ENCODE measurements at regions not wholly inside any gene's neighbourhood (a gene's known extent, or its start where the extent isn't known, plus 50 kb on each side); places are given as distances from the start of the nearest gene placed in this dataset.

DNA sequence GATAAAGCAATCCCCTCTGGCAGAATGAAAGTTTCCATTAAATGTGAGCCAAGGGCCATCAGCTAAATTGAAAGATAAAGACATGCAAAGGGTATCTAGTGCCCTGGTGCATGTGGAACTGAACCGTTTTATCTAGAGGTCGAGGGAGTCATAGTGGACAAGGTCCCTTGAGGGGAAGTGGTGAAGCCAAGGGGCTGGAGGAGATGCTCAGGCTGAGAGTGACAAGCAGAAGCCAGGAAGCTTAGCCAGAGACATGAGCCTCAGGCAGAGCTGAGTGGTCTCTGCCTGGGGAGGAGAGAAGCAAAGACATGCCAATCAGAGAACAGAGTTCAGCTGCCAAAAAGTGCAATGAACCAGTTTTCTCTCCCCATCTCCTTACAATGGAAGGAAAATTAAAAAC, 68.1 kb upstream of the SLC10A2 start:
- TF ChIP-seq, protein P1, sequence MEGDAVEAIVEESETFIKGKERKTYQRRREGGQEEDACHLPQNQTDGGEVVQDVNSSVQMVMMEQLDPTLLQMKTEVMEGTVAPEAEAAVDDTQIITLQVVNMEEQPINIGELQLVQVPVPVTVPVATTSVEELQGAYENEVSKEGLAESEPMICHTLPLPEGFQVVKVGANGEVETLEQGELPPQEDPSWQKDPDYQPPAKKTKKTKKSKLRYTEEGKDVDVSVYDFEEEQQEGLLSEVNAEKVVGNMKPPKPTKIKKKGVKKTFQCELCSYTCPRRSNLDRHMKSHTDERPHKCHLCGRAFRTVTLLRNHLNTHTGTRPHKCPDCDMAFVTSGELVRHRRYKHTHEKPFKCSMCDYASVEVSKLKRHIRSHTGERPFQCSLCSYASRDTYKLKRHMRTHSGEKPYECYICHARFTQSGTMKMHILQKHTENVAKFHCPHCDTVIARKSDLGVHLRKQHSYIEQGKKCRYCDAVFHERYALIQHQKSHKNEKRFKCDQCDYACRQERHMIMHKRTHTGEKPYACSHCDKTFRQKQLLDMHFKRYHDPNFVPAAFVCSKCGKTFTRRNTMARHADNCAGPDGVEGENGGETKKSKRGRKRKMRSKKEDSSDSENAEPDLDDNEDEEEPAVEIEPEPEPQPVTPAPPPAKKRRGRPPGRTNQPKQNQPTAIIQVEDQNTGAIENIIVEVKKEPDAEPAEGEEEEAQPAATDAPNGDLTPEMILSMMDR (conservative IDR thresholded peaks at IDR 0.05; ENCODE audit: low read depth, low read length), result no peak
- DNase-seq (ENCODE audit: low read depth), result no peak
- no peak overlapping the region for H3K4me3 ChIP-seq (ENCODE audit: low read length)

DNA sequence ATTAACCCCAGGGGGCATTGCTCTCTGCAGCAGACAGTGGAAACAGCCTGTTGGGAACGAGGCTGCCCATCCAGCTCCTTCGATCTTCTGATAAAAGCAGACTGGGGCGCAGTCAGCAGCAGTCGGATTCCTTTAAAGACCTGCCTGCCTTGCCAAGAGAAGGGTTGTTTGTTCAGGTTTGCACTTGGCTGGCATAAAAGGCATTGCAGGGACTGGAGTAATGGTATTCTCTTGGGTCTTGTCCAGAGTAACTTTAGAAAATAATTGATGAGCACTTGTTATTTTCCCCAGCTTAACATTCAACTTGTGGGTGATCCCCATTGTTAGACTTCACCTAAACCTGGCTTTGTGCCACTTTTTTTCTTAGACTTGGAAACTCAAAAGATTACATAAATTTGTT, 67.3 kb upstream of the SLC10A2 start:
- TF ChIP-seq, protein P1 (conservative IDR thresholded peaks at IDR 0.05; ENCODE audit: low read depth, low read length), result no peak
- DNase-seq (ENCODE audit: low read depth), result no peak

DNA sequence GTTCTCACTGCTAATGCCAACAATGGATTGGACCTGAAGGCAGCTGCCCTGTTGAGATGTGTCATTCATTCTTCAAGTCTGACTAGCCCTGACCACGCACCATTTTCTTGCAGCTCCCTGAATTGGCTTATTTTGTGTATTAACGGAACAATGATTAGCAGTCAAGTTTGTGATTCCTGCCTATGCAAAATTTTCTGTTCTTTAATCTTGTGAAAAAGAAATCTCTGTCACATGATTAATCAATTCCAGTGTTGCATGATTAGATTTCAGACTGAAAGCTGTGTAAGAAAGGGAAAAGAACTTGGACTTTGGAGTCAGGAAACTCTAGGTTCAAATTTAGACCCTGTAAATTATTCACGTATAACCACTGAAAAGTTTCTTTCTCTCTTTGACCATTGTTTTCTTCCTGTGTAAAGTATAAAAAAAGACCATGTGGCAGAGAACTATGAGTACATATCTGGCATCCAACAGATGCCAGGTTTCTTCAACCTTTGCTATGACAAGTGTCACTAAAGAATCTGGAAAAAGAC, 64.5 kb upstream of the SLC10A2 start:
- TF ChIP-seq, protein P1 (conservative IDR thresholded peaks at IDR 0.05; ENCODE audit: low read depth, low read length), result no peak
- no peak for DNase-seq (ENCODE audit: low read depth)
- H3K4me3 ChIP-seq (ENCODE audit: low read length), result no peak overlapping the region

More for the DNA sequence above, 67.3 kb upstream of the SLC10A2 start:
- H3K4me3 ChIP-seq (ENCODE audit: low read length), result no peak overlapping the region

DNA sequence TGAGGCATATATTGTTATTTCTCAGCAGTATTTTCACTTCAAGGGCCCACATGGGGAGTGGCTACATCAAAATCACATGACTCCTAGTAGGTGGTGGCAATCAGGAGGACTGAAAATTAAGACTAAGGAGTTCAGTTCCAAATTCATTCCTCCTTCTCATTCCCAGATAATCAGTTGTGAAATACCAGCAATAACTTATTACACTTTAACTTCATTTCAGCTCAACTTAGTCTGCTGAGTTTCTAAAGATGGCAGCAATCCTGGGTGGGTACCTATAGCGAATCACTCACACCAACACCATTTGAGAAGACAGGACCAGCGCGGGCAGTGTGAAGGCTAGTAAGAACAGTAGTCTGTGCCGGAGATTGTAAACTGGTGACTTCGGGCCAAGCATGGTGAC, 63.9 kb upstream of the SLC10A2 start:
- TF ChIP-seq, protein P1 (conservative IDR thresholded peaks at IDR 0.05; ENCODE audit: low read depth, low read length), result no peak
- no peak overlapping the region for H3K4me3 ChIP-seq (ENCODE audit: low read length)
- DNase-seq (ENCODE audit: low read depth), result no peak

Measured in retinal pigment epithelial cell (primary cell).